K562 (cell line): ENCODE measurements at regions not wholly inside any gene's neighbourhood (a gene's known extent, or its start where the extent isn't known, plus 50 kb on each side); places are given as distances from the start of the nearest gene placed in this dataset.

Experiments used
- ATAC-seq: fragments of 200-7000 bp; cut with Tn5 transposase; 3 replicates; pipeline ENCODE4 v1.9.1; 2020; ENCODE audit warnings: moderate library complexity
- BruUV-seq: library from RNA; stranded (reverse); fragments of 400-500 nt; replicated peaks from 2 replicates; lab custom pipeline; 2021; lab: Mats Ljungman, UMichigan
- CTCF ChIA-PET: fragments of 300-600 bp; formaldehyde crosslinking; extraction: SDS; loops from one replicate; lab custom pipeline; 2021; ENCODE audit warnings: low intra/inter-chr PET ratio; lab: Yijun Ruan, JAX
- POLR2A ChIA-PET: fragments of 300-600, 350-650 bp; sonication (Branson Sonifier 250); formaldehyde crosslinking; extraction: SDS; loops from one replicate; lab custom pipeline; 2021; ENCODE audit warnings: antibody characterized with exemption, inconsistent platforms; lab: Yijun Ruan, JAX
- DNase-seq, 4 experiments: peaks; one replicate each; pipeline versions ENCODE4 v3.0.0 to v3.0.0-alpha.2; 2011 to 2018; ENCODE audit warnings: low spot score in 3 of 4, mixed read lengths in 3 of 4; ENCODE audit errors: extremely low read depth in 1 of 4
- FAIRE-seq: peaks from 2 replicates; lab custom pipeline; 2011; peaks lifted over from hg19 to GRCh38; lab: Jason Lieb, UNC
- H2AFZ ChIP-seq: 2 replicates; pipeline ENCODE4 v1.6.0; 2011; ENCODE audit warnings: low read depth, low read length, control low read depth, inconsistent platforms
- H3K27ac ChIP-seq: fragments of 200-600 bp; 3 replicates; pipeline ENCODE4 v1.8.0; 2011; ENCODE audit warnings: low read depth, mild to moderate bottlenecking, control low read depth, inconsistent platforms, low read length, moderate library complexity, mixed read lengths; ENCODE audit errors: extremely low read depth
- H3K27me3 ChIP-seq, 2 experiments: fragments of 300-600 bp in 1 of 2; 2 replicates in 1 of 2; 3 replicates in 1 of 2; pipeline versions ENCODE4 v1.6.0 to v1.8.0; 2011; ENCODE audit warnings: inconsistent platforms in 2 of 2, low read length in 2 of 2, mild to moderate bottlenecking in 1 of 2, mixed read lengths in 1 of 2, moderate library complexity in 1 of 2; ENCODE audit not compliant: control insufficient read depth in 2 of 2, insufficient read depth in 2 of 2
- H3K36me3 ChIP-seq: fragments of 300-600 bp; 3 replicates; pipeline ENCODE4 v1.8.0; 2011; ENCODE audit warnings: mild to moderate bottlenecking, low read length, inconsistent platforms; ENCODE audit not compliant: control insufficient read depth, insufficient read depth
- H3K4me1 ChIP-seq, 2 experiments: fragments of 200-600 bp in 1 of 2; replicated peaks in 1 of 2; 2 replicates in 1 of 2; 3 replicates in 1 of 2; pipeline versions ENCODE4 v1.5.1 to v1.8.0; 2011; ENCODE audit warnings: inconsistent platforms in 2 of 2, low read length in 2 of 2, mild to moderate bottlenecking in 1 of 2, mixed read lengths in 1 of 2, moderate library complexity in 1 of 2; ENCODE audit not compliant: control insufficient read depth in 2 of 2, insufficient read depth in 2 of 2
- H3K4me2 ChIP-seq: 2 replicates; pipeline ENCODE4 v1.6.1; 2011; ENCODE audit warnings: low read length, control low read depth, inconsistent platforms, mixed read lengths; ENCODE audit not compliant: insufficient read depth
- H3K4me3 ChIP-seq: fragments of 200-600 bp; sonication (generic), shearing (Covaris generic); 2 replicates; pipeline ENCODE4 v1.5.1; 2016; ENCODE audit warnings: control low read depth, inconsistent platforms
- H3K79me2 ChIP-seq: fragments of 200-600 bp; 3 replicates; pipeline ENCODE4 v1.8.0; 2011; ENCODE audit warnings: low read length, inconsistent platforms; ENCODE audit not compliant: control insufficient read depth, insufficient read depth
- H3K9ac ChIP-seq, 2 experiments: 2 replicates each; pipeline versions ENCODE4 v1.6.0 to v1.6.1; 2011; ENCODE audit warnings: low read depth in 2 of 2, low read length in 2 of 2, control low read depth in 1 of 2, inconsistent platforms in 1 of 2, mild to moderate bottlenecking in 1 of 2, mixed read lengths in 1 of 2; ENCODE audit not compliant: insufficient read depth in 1 of 2
- H3K9me1 ChIP-seq: one replicate; pipeline ENCODE4 v1.6.0; 2011; ENCODE audit warnings: inconsistent platforms, mild to moderate bottlenecking, low read length, moderate library complexity; ENCODE audit not compliant: control insufficient read depth, insufficient read depth
- H3K9me3 ChIP-seq: replicated peaks from 2 replicates; pipeline ENCODE4 v1.5.1; 2011; ENCODE audit warnings: low read depth, low read length, inconsistent platforms; ENCODE audit not compliant: control insufficient read depth, insufficient read depth
- H4K20me1 ChIP-seq: replicated peaks from 2 replicates; pipeline ENCODE4 v1.6.1; 2011; ENCODE audit warnings: low read length, inconsistent platforms, mixed read lengths; ENCODE audit not compliant: control insufficient read depth, insufficient read depth
- CGGBP1 ChIP-seq: fragments of 250-450 bp; sonication (Bioruptor Pico); IDR thresholded peaks from 2 replicates; pipeline ENCODE4 v1.9.0; 2021; ENCODE audit warnings: mild to moderate bottlenecking
- COPS2 ChIP-seq: fragments of 450-650 bp; conservative IDR thresholded peaks from 2 replicates; pipeline ENCODE4 v1.6.1; 2016; ENCODE audit warnings: mild to moderate bottlenecking, moderate library complexity
- CTCFL ChIP-seq: IDR thresholded peaks from 2 replicates; pipeline ENCODE4 v1.6.1; 2011; ENCODE audit warnings: borderline replicate concordance, low read depth, mild to moderate bottlenecking, moderate library complexity, low read length; ENCODE audit not compliant: insufficient read depth, poor library complexity, severe bottlenecking
- GMEB1 ChIP-seq: fragments of 250-450 bp; sonication (Bioruptor Pico); IDR thresholded peaks from 2 replicates; pipeline ENCODE4 v1.4.0; 2020; ENCODE audit warnings: mild to moderate bottlenecking
- HINFP ChIP-seq: fragments of 450-650 bp; conservative IDR thresholded peaks from 2 replicates; pipeline ENCODE4 v1.6.1; 2016; ENCODE audit warnings: missing genetic modification characterization, low read depth, mild to moderate bottlenecking, control low read depth, missing compliant biosample characterization
- HLTF ChIP-seq: fragments of 450-650 bp; IDR thresholded peaks from 2 replicates; pipeline ENCODE4 v1.6.1; 2016
- MCM2 ChIP-seq: fragments of 450-650 bp; IDR thresholded peaks from 2 replicates; pipeline ENCODE4 v1.6.1; 2017; ENCODE audit warnings: low read depth, mild to moderate bottlenecking
- MTA3 ChIP-seq: fragments of 450-650 bp; formaldehyde crosslinking; IDR thresholded peaks from 2 replicates; pipeline ENCODE4 v1.6.1; 2017; ENCODE audit warnings: mild to moderate bottlenecking, borderline replicate concordance
- RFX7 ChIP-seq: fragments of 250-450 bp; sonication (Bioruptor Pico); IDR thresholded peaks from 2 replicates; pipeline ENCODE4 v1.5.1; 2021; ENCODE audit warnings: mild to moderate bottlenecking
- SMAD1 ChIP-seq: fragments of 150-350 bp; IDR thresholded peaks from 2 replicates; pipeline ENCODE4 v1.6.1; 2014; ENCODE audit warnings: low read length, low read depth; ENCODE audit not compliant: partially characterized antibody
- SMARCE1 ChIP-seq: fragments of 450-650 bp; IDR thresholded peaks from 2 replicates; pipeline ENCODE4 v1.7.1; 2016; ENCODE audit warnings: mild to moderate bottlenecking
- SUPT5H ChIP-seq: fragments of 450-650 bp; IDR thresholded peaks from 2 replicates; pipeline ENCODE4 v1.6.1; 2016
- TAL1 ChIP-seq: fragments of 450-650 bp; IDR thresholded peaks from 2 replicates; pipeline ENCODE4 v1.6.1; 2016; ENCODE audit warnings: mild to moderate bottlenecking
- ZNF134 ChIP-seq: fragments of 250-450 bp; sonication (Bioruptor Pico); conservative IDR thresholded peaks from 2 replicates; pipeline ENCODE4 v1.4.0; 2020
- ZNF583 ChIP-seq: fragments of 250-450 bp; sonication (Bioruptor Pico); IDR thresholded peaks from 2 replicates; pipeline ENCODE4 v1.4.0; 2020
- ZNF707 ChIP-seq: fragments of 250-450 bp; sonication (Bioruptor Pico); conservative IDR thresholded peaks from 2 replicates; pipeline ENCODE4 v1.8.0; 2022; ENCODE audit warnings: inconsistent platforms, mild to moderate bottlenecking, moderate library complexity
- ZNF717 ChIP-seq: fragments of 250-450 bp; sonication (Bioruptor Pico); IDR thresholded peaks from 2 replicates; pipeline ENCODE4 v1.5.0; 2021
- ZNF830 ChIP-seq: fragments of 250-450 bp; sonication (Bioruptor Pico); IDR thresholded peaks from 2 replicates; pipeline ENCODE4 v1.5.0; 2021; ENCODE audit warnings: mild to moderate bottlenecking
- WGBS: fragments of 100-300 bp; shearing (Covaris generic); methylation state at CpG from one replicate; pipeline ENCODE4 v1.1.6; 2016; ENCODE audit warnings: low coverage, mixed read lengths; ENCODE audit not compliant: insufficient coverage; ENCODE audit errors: missing lambda C conversion rate; 5-methylcytosine and 5-hydroxymethylcytosine counted together
- in situ Hi-C: fragments of 300-500 bp; cut with MboI; formaldehyde crosslinking; loops from 4 replicates; pipeline ENCODE4 v1.15.0; 2018; ENCODE audit warnings: inconsistent platforms, mixed read lengths
- intact Hi-C: fragments of 100-400 bp; cut with micrococcal nuclease; formaldehyde crosslinking; loops from 2 replicates; pipeline ENCODE4 v1.14.2; 2022
- TF ChIP-seq, protein P1 (sequence below): sonication (generic); formaldehyde crosslinking; IDR thresholded peaks from 2 replicates; pipeline ENCODE4 v1.8.0; 2022; ENCODE audit warnings: mild to moderate bottlenecking, low read depth, missing genetic modification reagents

DNA sequence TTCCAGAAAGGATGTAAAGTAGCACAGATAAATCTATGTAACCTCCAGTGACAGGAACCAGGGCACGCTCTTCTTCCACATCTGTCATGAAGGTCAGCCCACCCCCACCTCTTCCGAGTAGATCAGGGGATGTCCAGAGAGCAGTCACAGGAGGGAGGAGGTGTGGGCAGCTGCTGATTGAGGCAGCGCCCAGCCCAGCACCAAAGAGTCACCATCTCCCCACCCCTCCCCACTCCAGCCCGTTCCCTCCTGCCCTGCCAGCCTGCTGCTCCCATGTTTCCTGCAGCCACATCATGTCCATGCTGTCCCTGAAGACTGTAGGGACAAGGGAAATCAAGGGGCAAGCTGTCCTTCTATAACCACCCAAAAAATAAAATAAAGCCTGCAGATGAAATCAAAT, 269.8 kb downstream of the BCL11A start:
- Histone ChIP-seq H3K4me3 (no peak overlapping the region), H3K4me1 (no peaks in the 10 kb centered on the region), H3K36me3 (no peaks in the 10 kb centered on the region), H3K9me3 (no peaks in the 10 kb centered on the region), H2AFZ (no peak overlapping the region), H3K27me3 (no peaks in the 10 kb centered on the region), H3K27ac (no peak overlapping the region), H3K9me1 (no peaks in the 10 kb centered on the region), H3K79me2 (no peaks in the 10 kb centered on the region), H3K4me2 (no peak overlapping the region), H3K9ac (no peak overlapping the region), H4K20me1 (no peaks in the 10 kb centered on the region)
- 0% methylated on average over 3 of the region's 4 CpGs for WGBS
- POLR2A ChIA-PET = interaction anchor here (0.6 kb wide), 2 partner anchors 374 to 1136 kb away, joined by 4 read pairs; no protein-coding TSS in a partner anchor
- TF ChIP-seq CGGBP1 (CRISPR knock-in tag) (no peak), CTCFL (no peak), SMAD1 (no peak), COPS2 (no peak), ZNF830 (no peak), ZNF717 (CRISPR knock-in tag) (no peak), SMARCE1 (no peak), HLTF (no peak), ZNF583 (CRISPR knock-in tag) (no peak), ZNF134 (CRISPR knock-in tag) (no peak), MCM2 (no peak), GMEB1 (CRISPR knock-in tag) (no peak), MTA3 (no peak), SUPT5H (no peak), TAL1 (no peak), RFX7 (CRISPR knock-in tag) (no peak), HINFP (tag) (no peak), ZNF707 (no peak)
- TF ChIP-seq, protein P1, sequence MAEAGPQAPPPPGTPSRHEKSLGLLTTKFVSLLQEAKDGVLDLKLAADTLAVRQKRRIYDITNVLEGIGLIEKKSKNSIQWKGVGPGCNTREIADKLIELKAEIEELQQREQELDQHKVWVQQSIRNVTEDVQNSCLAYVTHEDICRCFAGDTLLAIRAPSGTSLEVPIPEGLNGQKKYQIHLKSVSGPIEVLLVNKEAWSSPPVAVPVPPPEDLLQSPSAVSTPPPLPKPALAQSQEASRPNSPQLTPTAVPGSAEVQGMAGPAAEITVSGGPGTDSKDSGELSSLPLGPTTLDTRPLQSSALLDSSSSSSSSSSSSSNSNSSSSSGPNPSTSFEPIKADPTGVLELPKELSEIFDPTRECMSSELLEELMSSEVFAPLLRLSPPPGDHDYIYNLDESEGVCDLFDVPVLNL (CRISPR knock-in tag) = no peak
- in situ Hi-C loops = no loop called here
- CTCF ChIA-PET = no interaction called here
- FAIRE-seq = no peak
- no peak for DNase-seq
- no peak for ATAC-seq
- intact Hi-C loops = no loop called here
- no TSS peak for BruUV-seq
